H1 (cell line): ENCODE measurements at regions not wholly inside any gene's neighbourhood (a gene's known extent, or its start where the extent isn't known, plus 50 kb on each side); places are given as distances from the start of the nearest gene placed in this dataset.

Experiments
- CTCF ChIA-PET: fragments of 300-600 bp; sonication (Branson Sonifier 250); formaldehyde crosslinking; loops from one replicate; lab custom pipeline; 2021; ENCODE audit not compliant: partially characterized antibody; lab: Charles Lee
- POLR2A ChIA-PET: fragments of 300-600 bp; sonication (Branson Sonifier 250); formaldehyde crosslinking; loops from one replicate; lab custom pipeline; 2021; ENCODE audit warnings: inconsistent platforms; ENCODE audit not compliant: partially characterized antibody; lab: Charles Lee
- DNase-seq, 2 experiments: peaks; one replicate each; pipeline versions ENCODE4 v3.0.0 to v3.0.0-alpha.2; 2010 to 2022; ENCODE audit warnings: low spot score in 2 of 2, low read depth in 1 of 2, mixed read lengths in 1 of 2
- FAIRE-seq: peaks from 2 replicates; lab custom pipeline; 2011; peaks lifted over from hg19 to GRCh38; lab: Jason Lieb, UNC
- H2AFZ ChIP-seq: 2 replicates; pipeline ENCODE4 v1.8.1; 2012; ENCODE audit warnings: low read length, inconsistent platforms
- H2AK5ac ChIP-seq: 2 replicates; pipeline ENCODE4 v1.6.1; 2013; ENCODE audit warnings: low read depth, low read length
- H2BK120ac ChIP-seq: replicated peaks from 2 replicates; pipeline ENCODE3; 2013; ENCODE audit warnings: low read depth, low read length, inconsistent platforms
- H2BK12ac ChIP-seq: 2 replicates; pipeline ENCODE4 v1.6.1; 2013; ENCODE audit warnings: low read depth, low read length
- H2BK15ac ChIP-seq: 2 replicates; pipeline ENCODE4 v1.6.1; 2013; ENCODE audit warnings: low read length
- H2BK20ac ChIP-seq: 2 replicates; pipeline ENCODE4 v1.6.1; 2013; ENCODE audit warnings: low read length
- H2BK5ac ChIP-seq: 2 replicates; pipeline ENCODE4 v1.6.1; 2013; ENCODE audit warnings: low read depth, low read length
- H3K14ac ChIP-seq: 2 replicates; pipeline ENCODE4 v1.6.1; 2013; ENCODE audit warnings: inconsistent platforms; ENCODE audit not compliant: insufficient read length
- H3K18ac ChIP-seq: 2 replicates; pipeline ENCODE4 v1.6.1; 2013; ENCODE audit warnings: low read length; ENCODE audit errors: extremely low read depth
- H3K23ac ChIP-seq: 2 replicates; pipeline ENCODE4 v1.6.1; 2013; ENCODE audit warnings: inconsistent platforms; ENCODE audit not compliant: insufficient read length
- H3K23me2 ChIP-seq: 2 replicates; pipeline ENCODE4 v1.6.1; 2013; ENCODE audit warnings: low read depth, low read length
- H3K27ac ChIP-seq: 2 replicates; pipeline ENCODE4 v1.6.1; 2011; ENCODE audit warnings: low read depth, low read length, inconsistent platforms
- H3K27me3 ChIP-seq, 4 experiments: replicated peaks in 1 of 4; 1 replicate in 1 of 4; 2 replicates in 3 of 4; pipeline versions ENCODE4 v1.6.1 to v1.8.1; 2011 to 2013; ENCODE audit warnings: low read length in 3 of 4, mild to moderate bottlenecking in 3 of 4, inconsistent platforms in 2 of 4, mixed read lengths in 2 of 4, moderate library complexity in 1 of 4; ENCODE audit not compliant: control insufficient read depth in 3 of 4, insufficient read depth in 3 of 4; ENCODE audit errors: extremely low read depth in 1 of 4
- H3K36me3 ChIP-seq, 4 experiments: 2 replicates each; pipeline versions ENCODE4 v1.6.1 to v1.8.1; 2011 to 2013; ENCODE audit warnings: mild to moderate bottlenecking in 4 of 4, low read length in 3 of 4, moderate library complexity in 2 of 4, control low read depth in 1 of 4, inconsistent platforms in 1 of 4; ENCODE audit not compliant: insufficient read depth in 4 of 4, control insufficient read depth in 2 of 4
- H3K4ac ChIP-seq: replicated peaks from 2 replicates; pipeline ENCODE3; 2013; ENCODE audit warnings: low read length, low read depth, mixed read lengths, inconsistent platforms; ENCODE audit not compliant: insufficient read length
- H3K4me1 ChIP-seq, 4 experiments: replicated peaks in 1 of 4; 1 replicate in 1 of 4; 2 replicates in 3 of 4; pipeline versions ENCODE4 v1.6.1 to v1.8.1; 2011 to 2013; ENCODE audit warnings: low read length in 3 of 4, inconsistent platforms in 2 of 4, mixed read lengths in 1 of 4; ENCODE audit not compliant: insufficient read depth in 4 of 4, control insufficient read depth in 3 of 4
- H3K4me2 ChIP-seq, 2 experiments: 2 replicates each; pipeline versions ENCODE4 v1.6.1 to v1.8.1; 2011 to 2013; ENCODE audit warnings: low read depth in 2 of 2, low read length in 2 of 2, control low read depth in 1 of 2, inconsistent platforms in 1 of 2, mild to moderate bottlenecking in 1 of 2; ENCODE audit not compliant: insufficient read depth in 1 of 2
- H3K4me3 ChIP-seq, 4 experiments: fragments of 200-600, 300-600 bp in 1 of 4; sonication (generic), shearing (Covaris generic), sonication (Bioruptor Twin) in 1 of 4; 2 replicates each; pipeline versions ENCODE4 v1.5.1 to v1.8.1; 2011 to 2016; ENCODE audit warnings: low read length in 4 of 4, low read depth in 3 of 4, control low read depth in 2 of 4, inconsistent platforms in 2 of 4, mild to moderate bottlenecking in 2 of 4, mixed read lengths in 1 of 4, moderate library complexity in 1 of 4; ENCODE audit not compliant: insufficient read depth in 2 of 4; ENCODE audit errors: extremely low read depth in 1 of 4
- H3K56ac ChIP-seq: replicated peaks from 2 replicates; pipeline ENCODE3; 2013; ENCODE audit warnings: low read depth, mild to moderate bottlenecking, mixed read lengths, low read length, inconsistent platforms; ENCODE audit not compliant: insufficient read length
- H3K79me1 ChIP-seq: 2 replicates; pipeline ENCODE4 v1.6.1; 2013; ENCODE audit warnings: low read depth, low read length, control low read depth
- H3K79me2 ChIP-seq, 2 experiments: 2 replicates each; pipeline versions ENCODE4 v1.6.1 to v1.8.1; 2012 to 2013; ENCODE audit warnings: low read length in 2 of 2, mild to moderate bottlenecking in 2 of 2, inconsistent platforms in 1 of 2; ENCODE audit not compliant: insufficient read depth in 2 of 2, control insufficient read depth in 1 of 2
- H3K9ac ChIP-seq, 4 experiments: replicated peaks in 1 of 4; 1 replicate in 1 of 4; 2 replicates in 3 of 4; pipeline versions ENCODE4 v1.6.1 to v1.8.1; 2011 to 2013; ENCODE audit warnings: low read depth in 3 of 4, low read length in 3 of 4, control low read depth in 2 of 4, mild to moderate bottlenecking in 2 of 4, moderate library complexity in 2 of 4, inconsistent platforms in 1 of 4; ENCODE audit errors: extremely low read depth in 1 of 4
- H3K9me3 ChIP-seq, 2 experiments: 2 replicates each; pipeline versions ENCODE4 v1.6.1 to v1.8.1; 2012 to 2013; ENCODE audit warnings: mild to moderate bottlenecking in 2 of 2, moderate library complexity in 2 of 2, control low read depth in 1 of 2, inconsistent platforms in 1 of 2, low read depth in 1 of 2, low read length in 1 of 2, mixed read lengths in 1 of 2; ENCODE audit not compliant: insufficient read depth in 2 of 2
- H4K20me1 ChIP-seq, 2 experiments: replicated peaks in 1 of 2; 2 replicates each; pipeline versions ENCODE3 to v1.8.1; 2011 to 2013; ENCODE audit warnings: inconsistent platforms in 2 of 2, low read length in 2 of 2, mild to moderate bottlenecking in 1 of 2; ENCODE audit not compliant: insufficient read depth in 2 of 2, control insufficient read depth in 1 of 2
- H4K5ac ChIP-seq: 2 replicates; pipeline ENCODE4 v1.6.1; 2013; ENCODE audit warnings: low read length, low read depth, mixed read lengths, inconsistent platforms; ENCODE audit not compliant: insufficient read length
- H4K8ac ChIP-seq: 2 replicates; pipeline ENCODE4 v1.8.0; 2013; ENCODE audit warnings: mild to moderate bottlenecking, moderate library complexity, low read length, inconsistent platforms; ENCODE audit not compliant: insufficient read depth; ENCODE audit errors: extremely low read depth
- H4K91ac ChIP-seq: replicated peaks from 2 replicates; pipeline ENCODE3; 2013; ENCODE audit warnings: low read length, mixed read lengths, inconsistent platforms; ENCODE audit not compliant: insufficient read length
- BCL11A ChIP-seq, 2 experiments: IDR thresholded peaks; one replicate each; pipeline ENCODE4 v1.6.1; 2011; ENCODE audit warnings: low read depth in 2 of 2, low read length in 2 of 2, mild to moderate bottlenecking in 2 of 2
- BRCA1 ChIP-seq: IDR thresholded peaks from 2 replicates; pipeline ENCODE4 v1.6.1; 2012; ENCODE audit warnings: low read depth, low read length, improper control_type of control experiment
- CHD2 ChIP-seq: IDR thresholded peaks from 2 replicates; pipeline ENCODE4 v1.6.1; 2012; ENCODE audit warnings: low read length, improper control_type of control experiment
- CTBP2 ChIP-seq: IDR thresholded peaks from 2 replicates; pipeline ENCODE4 v1.7.0; 2011; ENCODE audit warnings: borderline replicate concordance, mild to moderate bottlenecking, moderate library complexity, mixed read lengths, low read length; ENCODE audit not compliant: insufficient read depth, insufficient read length
- FOSL1 ChIP-seq: IDR thresholded peaks from 2 replicates; pipeline ENCODE4 v1.6.1; 2011; ENCODE audit warnings: mild to moderate bottlenecking, low read depth, low read length, moderate library complexity; ENCODE audit not compliant: insufficient read depth
- KDM5A ChIP-seq: fragments of 200-600 bp; IDR thresholded peaks from 2 replicates; pipeline ENCODE4 v1.7.1; 2012; ENCODE audit warnings: mild to moderate bottlenecking, low read length, inconsistent platforms, mixed read lengths
- RAD21 ChIP-seq, 2 experiments: IDR thresholded peaks in 1 of 2; conservative IDR thresholded peaks in 1 of 2; 2 replicates each; pipeline ENCODE4 v1.6.1; 2011; ENCODE audit warnings: low read depth in 2 of 2, low read length in 2 of 2, improper control_type of control experiment in 1 of 2, inconsistent platforms in 1 of 2, mild to moderate bottlenecking in 1 of 2, moderate library complexity in 1 of 2
- SIRT6 ChIP-seq: IDR thresholded peaks from one replicate; pipeline ENCODE4 v1.7.1; 2012; ENCODE audit warnings: low read length, inconsistent platforms
- TAF7 ChIP-seq: optimal IDR thresholded peaks from 2 replicates; pipeline ENCODE3; 2011; ENCODE audit warnings: low read depth, mild to moderate bottlenecking, inconsistent platforms, low read length, moderate library complexity, borderline replicate concordance
- TBP ChIP-seq: IDR thresholded peaks from 2 replicates; pipeline ENCODE4 v1.6.1; 2011; ENCODE audit warnings: low read depth, low read length, improper control_type of control experiment
- WGBS, 2 experiments: shearing (Covaris generic) in 1 of 2; methylation state at CpG; one replicate each; pipeline versions ENCODE4 v1.1.6 to v1.1.7; 2013 to 2015; ENCODE audit warnings: low lambda C conversion rate in 2 of 2, mixed read lengths in 2 of 2, inconsistent platforms in 1 of 2, low coverage in 1 of 2, missing lambda C conversion rate in 1 of 2; ENCODE audit not compliant: insufficient replicate concordance in 2 of 2, insufficient coverage in 1 of 2, insufficient read length in 1 of 2; ENCODE audit errors: extremely low coverage in 1 of 2, missing lambda C conversion rate in 1 of 2; 5-methylcytosine and 5-hydroxymethylcytosine counted together
- TF ChIP-seq, protein P1 (sequence below): IDR thresholded peaks from 2 replicates; pipeline ENCODE4 v1.6.1; 2012; ENCODE audit warnings: low read length, inconsistent platforms
- TF ChIP-seq, protein P2 (sequence below): IDR thresholded peaks from 2 replicates; pipeline ENCODE4 v1.6.1; 2011; ENCODE audit warnings: low read depth, mild to moderate bottlenecking, low read length; ENCODE audit not compliant: insufficient read depth

DNA sequence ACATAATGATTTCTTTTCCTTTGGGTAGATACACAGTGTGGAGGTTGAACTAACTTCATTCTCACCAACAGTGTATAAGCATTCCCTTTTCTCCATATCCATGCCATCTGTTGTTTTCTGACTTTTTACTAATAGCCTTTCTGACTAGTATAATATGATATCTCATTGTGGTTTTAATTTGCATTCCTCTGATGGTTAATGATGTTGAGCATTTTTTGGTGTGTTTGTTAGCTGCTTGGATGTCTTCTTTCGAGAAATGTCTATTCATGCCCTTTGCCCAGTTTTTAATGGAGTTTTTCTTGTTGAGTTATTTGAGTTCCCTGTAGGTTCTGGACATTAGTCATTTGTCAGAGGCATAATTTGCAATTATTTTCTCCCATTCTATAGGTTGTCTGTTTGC lies 59.8 kb downstream of the MARCHF4 start:
- WGBS, 2 experiments = 78% methylated on average over 1 of the region's 1 CpG; no CpG with 5 or more reads in 1 of the 2 experiments
- TF ChIP-seq CHD2 (no peak), KDM5A (no peak), CTBP2 (no peak), SIRT6 (no peak), FOSL1 (no peak), RAD21 (IDR thresholded peaks at IDR 0.05 in 1 of 2, conservative IDR thresholded peaks at IDR 0.05 in 1 of 2; ENCODE audit: low read depth in 2 of 2, low read length in 2 of 2) (no peak), TAF7 (no peak), BRCA1 (no peak), BCL11A (IDR thresholded peaks at IDR 0.05; ENCODE audit: low read depth in 2 of 2, low read length in 2 of 2) (no peak), TBP (no peak)
- TF ChIP-seq, protein P1, sequence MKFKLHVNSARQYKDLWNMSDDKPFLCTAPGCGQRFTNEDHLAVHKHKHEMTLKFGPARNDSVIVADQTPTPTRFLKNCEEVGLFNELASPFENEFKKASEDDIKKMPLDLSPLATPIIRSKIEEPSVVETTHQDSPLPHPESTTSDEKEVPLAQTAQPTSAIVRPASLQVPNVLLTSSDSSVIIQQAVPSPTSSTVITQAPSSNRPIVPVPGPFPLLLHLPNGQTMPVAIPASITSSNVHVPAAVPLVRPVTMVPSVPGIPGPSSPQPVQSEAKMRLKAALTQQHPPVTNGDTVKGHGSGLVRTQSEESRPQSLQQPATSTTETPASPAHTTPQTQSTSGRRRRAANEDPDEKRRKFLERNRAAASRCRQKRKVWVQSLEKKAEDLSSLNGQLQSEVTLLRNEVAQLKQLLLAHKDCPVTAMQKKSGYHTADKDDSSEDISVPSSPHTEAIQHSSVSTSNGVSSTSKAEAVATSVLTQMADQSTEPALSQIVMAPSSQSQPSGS = no peak
- TF ChIP-seq, protein P2, sequence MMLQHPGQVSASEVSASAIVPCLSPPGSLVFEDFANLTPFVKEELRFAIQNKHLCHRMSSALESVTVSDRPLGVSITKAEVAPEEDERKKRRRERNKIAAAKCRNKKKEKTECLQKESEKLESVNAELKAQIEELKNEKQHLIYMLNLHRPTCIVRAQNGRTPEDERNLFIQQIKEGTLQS = no peak

More for the DNA sequence above, 59.8 kb downstream of the MARCHF4 start:
- Histone ChIP-seq H4K8ac (no peak overlapping the region), H3K27me3 (no peaks in the 10 kb centered on the region), H3K4me2 (no peak overlapping the region), H3K14ac (no peak overlapping the region), H3K23ac (no peak overlapping the region), H2BK5ac (no peak overlapping the region), H3K36me3 (no peaks in the 10 kb centered on the region), H4K91ac (no peak overlapping the region), H3K56ac (no peak overlapping the region), H3K79me1 (no peaks in the 10 kb centered on the region), H2AFZ (no peak overlapping the region), H3K23me2 (no peaks in the 10 kb centered on the region), H3K4me3 (no peak overlapping the region), H3K9ac (no peak overlapping the region), H4K5ac (no peak overlapping the region), H4K20me1 (no peaks in the 10 kb centered on the region), H3K18ac (no peak overlapping the region), H3K79me2 (no peaks in the 10 kb centered on the region), H3K4ac (no peak overlapping the region), H3K4me1 (peaks cover 3 to 6% (median 4%) of the 10 kb centered on the region in 4 experiments; a peak in 5 of 7 replicates), H2BK12ac (no peak overlapping the region), H2BK20ac (no peak overlapping the region), H3K9me3 (no peaks in the 10 kb centered on the region), H3K27ac (no peak overlapping the region), H2BK120ac (no peak overlapping the region), H2BK15ac (no peak overlapping the region), H2AK5ac (no peak overlapping the region)
- POLR2A ChIA-PET = no interaction called here
- CTCF ChIA-PET = no interaction called here
- DNase-seq (no peak), FAIRE-seq (no peak)
